Osteoblast (primary cell): ENCODE measurements at regions not wholly inside any gene's neighbourhood (a gene's known extent, or its start where the extent isn't known, plus 50 kb on each side); places are given as distances from the start of the nearest gene placed in this dataset.

Experiments used
- DNase-seq: peaks from one replicate; pipeline ENCODE4 v3.0.0; 2011; ENCODE audit warnings: low spot score, mixed read lengths; ENCODE audit not compliant: insufficient read length; ENCODE audit errors: missing footprints
- H2AFZ ChIP-seq: 2 replicates; pipeline ENCODE4 v1.6.0; 2011; ENCODE audit warnings: mild to moderate bottlenecking, low read length
- H3K27ac ChIP-seq: 2 replicates; pipeline ENCODE4 v1.5.1; 2011; ENCODE audit warnings: mild to moderate bottlenecking, low read depth, low read length, moderate library complexity
- H3K27me3 ChIP-seq: 2 replicates; pipeline ENCODE4 v1.6.0; 2012; ENCODE audit warnings: mild to moderate bottlenecking, control low read depth, inconsistent platforms, low read length, moderate library complexity; ENCODE audit not compliant: insufficient read depth
- H3K36me3 ChIP-seq: 2 replicates; pipeline ENCODE4 v1.5.1; 2011; ENCODE audit warnings: mild to moderate bottlenecking, low read length, control low read depth, moderate library complexity; ENCODE audit not compliant: insufficient read depth
- H3K4me1 ChIP-seq: 2 replicates; pipeline ENCODE4 v1.5.1; 2011; ENCODE audit warnings: mild to moderate bottlenecking, low read length, control low read depth, moderate library complexity; ENCODE audit not compliant: insufficient read depth
- H3K4me2 ChIP-seq: 2 replicates; pipeline ENCODE4 v1.6.0; 2011; ENCODE audit warnings: mild to moderate bottlenecking, low read length; ENCODE audit not compliant: insufficient read depth
- H3K4me3 ChIP-seq: fragments of 200-600 bp; sonication (generic); 3 replicates; pipeline ENCODE4 v1.5.1; 2012; ENCODE audit warnings: mild to moderate bottlenecking, low read length, inconsistent platforms; ENCODE audit not compliant: insufficient read depth
- H3K79me2 ChIP-seq: 2 replicates; pipeline ENCODE4 v1.6.0; 2012; ENCODE audit warnings: mild to moderate bottlenecking, low read length, control low read depth, inconsistent platforms; ENCODE audit not compliant: insufficient read depth
- H3K9me3 ChIP-seq: 2 replicates; pipeline ENCODE4 v1.5.1; 2011; ENCODE audit warnings: low read depth, low read length, control low read depth
- H4K20me1 ChIP-seq: 2 replicates; pipeline ENCODE4 v1.6.0; 2012; ENCODE audit warnings: mild to moderate bottlenecking, low read length, control low read depth; ENCODE audit not compliant: insufficient read depth
- TF ChIP-seq, protein P1 (sequence below): IDR thresholded peaks from 2 replicates; pipeline ENCODE4 v1.5.1; 2011; ENCODE audit warnings: mild to moderate bottlenecking, low read depth, low read length, moderate library complexity; ENCODE audit errors: extremely low read depth

DNA sequence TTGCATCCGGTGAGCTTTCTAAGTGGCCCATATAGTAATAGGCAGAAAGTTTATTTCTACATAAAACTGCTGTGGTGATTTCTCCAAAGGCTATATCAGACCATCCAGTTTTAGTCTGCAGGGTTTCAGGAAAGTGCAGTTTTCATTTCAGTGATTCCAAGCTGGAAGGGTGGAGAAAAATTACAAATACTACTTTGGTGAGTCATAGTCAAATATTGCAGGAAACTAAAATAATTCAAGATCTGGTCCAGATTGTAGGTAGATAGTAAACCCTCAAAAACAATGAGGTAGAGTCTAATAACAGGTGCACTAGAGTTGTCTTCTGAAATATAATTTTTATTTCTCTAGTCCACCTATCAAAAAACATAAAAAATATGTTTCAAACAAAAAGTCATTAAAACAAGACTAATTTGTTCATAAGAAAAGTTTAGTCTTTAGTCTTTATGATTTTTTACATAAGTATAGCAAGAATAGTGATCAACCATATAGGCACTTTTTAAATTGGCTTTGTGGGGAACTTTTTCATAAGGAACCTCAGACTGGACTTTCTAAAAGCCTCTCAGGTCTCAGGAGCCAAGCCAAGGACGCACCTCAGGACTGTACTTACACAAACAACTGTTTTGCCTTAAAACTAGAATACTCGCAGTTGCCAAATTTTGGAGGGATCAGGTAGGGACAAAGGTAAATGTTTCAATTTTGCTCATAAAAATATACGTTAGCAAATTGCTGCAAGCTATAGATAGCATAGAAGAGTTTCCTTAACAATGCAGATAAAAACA, 101.8 kb upstream of the TLR3 start:
- no peak overlapping the region for H2AFZ ChIP-seq
- peaks cover 15% of the 10 kb centered on the region for H3K4me1 ChIP-seq
- no peak overlapping the region for H3K4me3 ChIP-seq
- no peaks in the 10 kb centered on the region for H4K20me1 ChIP-seq
- no peaks in the 10 kb centered on the region for H3K27me3 ChIP-seq
- no peak overlapping the region for H3K27ac ChIP-seq
- TF ChIP-seq, protein P1, sequence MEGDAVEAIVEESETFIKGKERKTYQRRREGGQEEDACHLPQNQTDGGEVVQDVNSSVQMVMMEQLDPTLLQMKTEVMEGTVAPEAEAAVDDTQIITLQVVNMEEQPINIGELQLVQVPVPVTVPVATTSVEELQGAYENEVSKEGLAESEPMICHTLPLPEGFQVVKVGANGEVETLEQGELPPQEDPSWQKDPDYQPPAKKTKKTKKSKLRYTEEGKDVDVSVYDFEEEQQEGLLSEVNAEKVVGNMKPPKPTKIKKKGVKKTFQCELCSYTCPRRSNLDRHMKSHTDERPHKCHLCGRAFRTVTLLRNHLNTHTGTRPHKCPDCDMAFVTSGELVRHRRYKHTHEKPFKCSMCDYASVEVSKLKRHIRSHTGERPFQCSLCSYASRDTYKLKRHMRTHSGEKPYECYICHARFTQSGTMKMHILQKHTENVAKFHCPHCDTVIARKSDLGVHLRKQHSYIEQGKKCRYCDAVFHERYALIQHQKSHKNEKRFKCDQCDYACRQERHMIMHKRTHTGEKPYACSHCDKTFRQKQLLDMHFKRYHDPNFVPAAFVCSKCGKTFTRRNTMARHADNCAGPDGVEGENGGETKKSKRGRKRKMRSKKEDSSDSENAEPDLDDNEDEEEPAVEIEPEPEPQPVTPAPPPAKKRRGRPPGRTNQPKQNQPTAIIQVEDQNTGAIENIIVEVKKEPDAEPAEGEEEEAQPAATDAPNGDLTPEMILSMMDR = no peak
- peak overlapping the region; percentile 6 for H3K4me2 ChIP-seq
- no peaks in the 10 kb centered on the region for H3K79me2 ChIP-seq
- peak; percentile 26 for DNase-seq
- no peaks in the 10 kb centered on the region for H3K9me3 ChIP-seq
- no peaks in the 10 kb centered on the region for H3K36me3 ChIP-seq

DNA sequence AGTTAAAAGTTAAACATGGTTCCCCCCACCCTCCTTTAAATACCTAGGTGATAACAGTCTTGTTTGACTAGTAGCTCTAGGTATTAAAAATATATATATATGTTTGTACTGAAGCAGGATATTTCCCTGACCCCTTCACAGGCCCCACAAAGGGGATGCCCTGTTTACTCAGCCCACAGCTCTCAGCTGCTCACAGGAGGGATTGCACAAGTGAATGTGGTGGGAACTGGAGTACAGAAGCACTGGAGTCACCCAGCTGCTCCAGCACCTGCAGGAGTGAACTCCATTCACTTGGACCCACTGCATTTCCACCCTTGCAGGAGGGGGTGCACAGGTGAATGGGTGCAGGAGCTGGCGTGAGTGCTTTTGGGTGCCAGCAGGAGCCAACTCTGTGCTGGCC, 99.3 kb upstream of the TLR3 start:
- DNase-seq = peak; percentile 32
- H4K20me1 ChIP-seq = no peaks in the 10 kb centered on the region
- H3K9me3 ChIP-seq = no peaks in the 10 kb centered on the region
- H3K36me3 ChIP-seq = no peaks in the 10 kb centered on the region
- H3K27me3 ChIP-seq = no peaks in the 10 kb centered on the region
- no peak overlapping the region for H3K4me2 ChIP-seq
- peaks cover 15% of the 10 kb centered on the region for H3K4me1 ChIP-seq
- no peak overlapping the region for H2AFZ ChIP-seq
- no peaks in the 10 kb centered on the region for H3K79me2 ChIP-seq
- TF ChIP-seq, protein P1 = no peak
- H3K27ac ChIP-seq = no peak overlapping the region
- H3K4me3 ChIP-seq = no peak overlapping the region

DNA sequence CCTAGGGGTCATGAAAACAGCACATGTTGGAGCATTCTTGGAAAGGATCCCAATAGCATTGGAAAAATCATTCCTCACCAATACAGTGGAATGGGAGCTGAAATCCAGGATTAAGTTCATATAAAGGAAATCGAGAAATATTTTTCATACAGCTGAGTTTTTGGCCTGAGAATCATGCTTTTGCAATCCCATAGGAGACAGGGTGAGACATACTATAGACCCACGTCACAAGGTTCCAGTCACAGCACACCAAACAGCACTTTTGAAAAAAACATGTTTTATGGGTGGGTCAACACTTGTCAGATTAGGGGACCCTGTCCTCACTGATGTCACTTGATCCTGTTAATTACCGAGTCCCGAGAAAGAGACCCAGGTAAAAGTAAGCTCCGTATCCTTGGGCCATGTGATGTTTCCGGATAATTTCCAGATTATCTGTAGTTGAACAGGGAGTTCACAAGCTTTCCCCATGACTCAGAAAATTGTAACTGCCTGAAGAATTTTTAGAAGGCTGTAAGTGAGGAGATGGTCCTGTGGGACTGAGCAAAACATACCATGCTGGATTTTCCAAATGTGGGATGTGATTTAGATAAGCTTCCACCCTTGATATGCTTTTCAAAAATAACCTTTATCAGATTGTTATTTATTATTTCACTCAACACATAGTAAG, 80.9 kb upstream of the TLR3 start:
- no peaks in the 10 kb centered on the region for H3K79me2 ChIP-seq
- H3K9me3 ChIP-seq = no peaks in the 10 kb centered on the region
- H3K4me1 ChIP-seq = peaks cover 10% of the 10 kb centered on the region
- no peaks in the 10 kb centered on the region for H3K36me3 ChIP-seq
- DNase-seq = peak; percentile 80
- TF ChIP-seq, protein P1 = no peak
- H3K4me3 ChIP-seq = peak overlapping the region; percentile 24
- H3K4me2 ChIP-seq = peak overlapping the region; percentile 65
- H3K27me3 ChIP-seq = no peaks in the 10 kb centered on the region
- peak overlapping the region; percentile 73 for H2AFZ ChIP-seq
- no peaks in the 10 kb centered on the region for H4K20me1 ChIP-seq
- peak overlapping the region; percentile 97 for H3K27ac ChIP-seq

DNA sequence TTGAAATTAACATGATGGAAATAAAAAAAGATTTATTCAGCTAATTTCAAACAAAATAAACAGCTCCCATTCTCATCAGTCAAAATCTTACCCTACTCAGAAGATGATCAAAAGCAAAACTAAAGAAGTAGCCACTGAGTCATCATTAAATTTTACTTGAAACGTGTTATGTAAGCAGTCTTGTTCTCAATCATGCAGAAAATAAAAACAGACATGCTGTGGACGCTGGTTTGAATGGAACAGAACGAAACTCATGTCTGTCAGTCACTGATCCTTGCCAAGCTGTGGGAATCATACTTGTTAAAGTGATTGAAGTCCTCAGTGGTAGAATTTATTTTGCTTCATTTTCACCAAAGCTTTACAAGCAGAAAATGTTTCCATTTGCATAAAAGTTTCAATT, 77.2 kb upstream of the TLR3 start:
- Histone ChIP-seq H3K9me3 (no peaks in the 10 kb centered on the region), H2AFZ (no peak overlapping the region), H3K79me2 (no peaks in the 10 kb centered on the region), H3K4me1 (peaks cover 10% of the 10 kb centered on the region), H3K27me3 (no peaks in the 10 kb centered on the region), H4K20me1 (no peaks in the 10 kb centered on the region), H3K36me3 (no peaks in the 10 kb centered on the region), H3K4me2 (peak overlapping the region; percentile 14), H3K4me3 (no peak overlapping the region), H3K27ac (no peak overlapping the region)
- no peak for DNase-seq
- TF ChIP-seq, protein P1 = no peak
